Testis (tissue), 2 donors: ENCODE measurements at regions not wholly inside any gene's neighbourhood (a gene's known extent, or its start where the extent isn't known, plus 50 kb on each side); places are given as distances from the start of the nearest gene placed in this dataset.
A peak's percentile ranks its signal among the peaks of the same experiment; 100 is the strongest.
"Not testable (repeated sequence)": the region's sequence is repeated elsewhere in the genome, so short reads cannot be mapped to it uniquely, and the experiment has no call there.

Source experiments
- DNase-seq: peaks from one replicate; pipeline ENCODE4 v3.0.0-alpha.2; 2019
- H3K27ac ChIP-seq, 2 donors: fragments of 200-600 bp; sonication (generic); one replicate each; pipeline ENCODE4 v1.5.1; 2019
- H3K27me3 ChIP-seq: fragments of 200-600 bp; sonication (generic); one replicate; pipeline ENCODE4 v1.5.1; 2019
- H3K36me3 ChIP-seq: fragments of 200-600 bp; sonication (generic); one replicate; pipeline ENCODE4 v1.5.1; 2017; ENCODE audit warnings: low read depth; ENCODE audit errors: missing control alignments
- H3K4me1 ChIP-seq: fragments of 200-600 bp; sonication (generic); one replicate; pipeline ENCODE4 v1.5.1; 2019
- H3K4me3 ChIP-seq, 2 donors: fragments of 200-600 bp; sonication (generic); one replicate each; pipeline ENCODE4 v1.5.1; 2017 to 2019
- H3K9me3 ChIP-seq: fragments of 200-600 bp; sonication (generic); one replicate; pipeline ENCODE4 v1.5.1; 2017
- POLR2A ChIP-seq: fragments of 450-650 bp; IDR thresholded peaks from one replicate; pipeline ENCODE4 v1.6.1; 2017; ENCODE audit warnings: antibody characterized with exemption, mild to moderate bottlenecking, moderate library complexity
- WGBS, 2 donors: methylation state at CpG; one replicate each; pipeline ENCODE4 v1.1.5; 2018; 5-methylcytosine and 5-hydroxymethylcytosine counted together
- intact Hi-C: fragments of 100-400 bp; cut with DNase I; formaldehyde crosslinking; loops from one replicate; pipeline ENCODE4 v1.15.1; 2023; ENCODE audit warnings: low total_unique reads
- TF ChIP-seq, protein P1 (sequence below), 3 experiments: fragments of 450-650 bp in 2 of 3; fragments of 200-600 bp in 1 of 3; sonication (generic) in 1 of 3; IDR thresholded peaks; one replicate each; pipeline ENCODE4 v1.5.1; 2016 to 2019; ENCODE audit warnings: antibody characterized with exemption in 3 of 3, mild to moderate bottlenecking in 2 of 3, moderate library complexity in 1 of 3

DNA sequence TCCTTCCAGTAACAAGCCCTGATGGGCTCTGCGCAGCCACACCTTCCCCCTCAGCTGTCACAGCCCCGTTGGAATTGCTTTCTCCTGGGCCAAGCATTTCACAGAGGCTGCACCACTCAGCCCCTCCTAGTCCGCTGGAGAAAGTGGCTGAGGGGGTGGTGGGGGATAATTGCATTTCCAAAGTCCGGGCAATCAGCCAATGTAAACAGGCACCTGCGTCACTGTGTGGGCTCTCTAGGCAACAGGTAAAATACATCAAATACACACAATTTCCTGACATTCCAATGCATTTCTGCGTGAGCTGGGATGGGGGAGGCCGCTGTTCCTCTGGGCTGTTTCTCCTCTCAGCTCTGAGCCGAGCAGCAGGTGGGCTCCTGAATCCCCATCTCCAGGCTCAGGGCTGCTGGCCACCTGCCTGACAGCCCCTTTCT is 281.1 kb downstream of the ADGRD1 start:
- 73% methylated on average over 2 of the region's 8 CpGs; no CpG with 5 or more reads in 1 of the 2 donors for WGBS, 2 donors
- intact Hi-C loops, DNase-seq, H3K4me1 ChIP-seq, H3K27ac ChIP-seq, H3K27me3 ChIP-seq, H3K9me3 ChIP-seq, H3K36me3 ChIP-seq, H3K4me3 ChIP-seq: not testable (repeated sequence)

GRCh38 chr12:131235871-131236271 is 282.2 kb downstream of the ADGRD1 start:
- Histone ChIP-seq H3K36me3 (no peaks in the 10 kb centered on the region), H3K4me1 (no peaks in the 10 kb centered on the region), H3K27ac (no peak overlapping the region), H3K4me3 (no peak overlapping the region), H3K9me3 (no peaks in the 10 kb centered on the region), H3K27me3 (no peaks in the 10 kb centered on the region)
- TF ChIP-seq POLR2A, result no peak
- TF ChIP-seq, protein P1, sequence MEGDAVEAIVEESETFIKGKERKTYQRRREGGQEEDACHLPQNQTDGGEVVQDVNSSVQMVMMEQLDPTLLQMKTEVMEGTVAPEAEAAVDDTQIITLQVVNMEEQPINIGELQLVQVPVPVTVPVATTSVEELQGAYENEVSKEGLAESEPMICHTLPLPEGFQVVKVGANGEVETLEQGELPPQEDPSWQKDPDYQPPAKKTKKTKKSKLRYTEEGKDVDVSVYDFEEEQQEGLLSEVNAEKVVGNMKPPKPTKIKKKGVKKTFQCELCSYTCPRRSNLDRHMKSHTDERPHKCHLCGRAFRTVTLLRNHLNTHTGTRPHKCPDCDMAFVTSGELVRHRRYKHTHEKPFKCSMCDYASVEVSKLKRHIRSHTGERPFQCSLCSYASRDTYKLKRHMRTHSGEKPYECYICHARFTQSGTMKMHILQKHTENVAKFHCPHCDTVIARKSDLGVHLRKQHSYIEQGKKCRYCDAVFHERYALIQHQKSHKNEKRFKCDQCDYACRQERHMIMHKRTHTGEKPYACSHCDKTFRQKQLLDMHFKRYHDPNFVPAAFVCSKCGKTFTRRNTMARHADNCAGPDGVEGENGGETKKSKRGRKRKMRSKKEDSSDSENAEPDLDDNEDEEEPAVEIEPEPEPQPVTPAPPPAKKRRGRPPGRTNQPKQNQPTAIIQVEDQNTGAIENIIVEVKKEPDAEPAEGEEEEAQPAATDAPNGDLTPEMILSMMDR (IDR thresholded peaks at IDR 0.05), result no peak
- 86 to 94% methylated on average over 6 to 12 of the region's 12 CpGs for WGBS, 2 donors
- intact Hi-C loops, result no loop called here
- DNase-seq, result no peak

DNA sequence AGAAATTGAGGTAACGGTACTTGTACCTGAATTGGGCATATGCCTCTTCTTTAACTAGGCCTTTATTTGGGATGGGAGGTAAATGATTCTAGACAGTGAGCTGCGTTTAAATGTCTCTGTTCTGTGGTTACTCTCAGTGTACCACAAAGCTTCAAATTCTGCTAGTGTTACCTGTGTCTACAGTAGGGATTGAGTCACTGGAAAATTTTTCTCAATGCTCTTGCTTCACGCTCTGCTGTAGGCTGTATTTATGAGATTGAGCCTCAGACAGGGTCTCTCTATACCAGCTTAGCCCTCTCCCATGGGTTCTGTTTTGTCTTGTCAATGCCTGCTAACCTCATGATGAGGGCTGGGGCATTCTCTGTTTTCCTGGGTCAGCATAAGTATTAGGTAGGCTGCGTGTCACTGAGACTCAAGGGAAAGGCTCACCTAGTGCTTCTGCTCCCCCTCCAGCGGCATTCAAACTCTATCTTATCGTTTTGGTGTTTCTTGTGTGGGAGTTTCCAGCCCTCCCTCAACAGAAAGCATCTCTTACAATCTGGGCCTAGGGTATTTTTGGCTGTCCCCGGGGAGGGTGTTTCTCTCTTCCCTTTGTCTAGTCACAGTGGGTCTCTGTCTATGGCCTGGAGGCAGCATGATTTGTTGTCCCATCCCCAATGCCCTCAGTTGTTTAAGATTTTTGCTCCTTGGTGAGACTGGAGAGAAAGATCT is 285.8 kb downstream of the ADGRD1 start:
- H3K36me3 ChIP-seq, result no peaks in the 10 kb centered on the region
- TF ChIP-seq POLR2A, result no peak
- TF ChIP-seq, protein P1 (IDR thresholded peaks at IDR 0.05), result no peak
- intact Hi-C loops, result no loop called here
- DNase-seq, result no peak
- no peak overlapping the region for H3K27ac ChIP-seq
- H3K9me3 ChIP-seq, result no peaks in the 10 kb centered on the region
- H3K27me3 ChIP-seq, result no peaks in the 10 kb centered on the region
- no peaks in the 10 kb centered on the region for H3K4me1 ChIP-seq
- 76 to 88% methylated on average over 7 of the region's 7 CpGs for WGBS, 2 donors
- H3K4me3 ChIP-seq, result no peak overlapping the region

DNA sequence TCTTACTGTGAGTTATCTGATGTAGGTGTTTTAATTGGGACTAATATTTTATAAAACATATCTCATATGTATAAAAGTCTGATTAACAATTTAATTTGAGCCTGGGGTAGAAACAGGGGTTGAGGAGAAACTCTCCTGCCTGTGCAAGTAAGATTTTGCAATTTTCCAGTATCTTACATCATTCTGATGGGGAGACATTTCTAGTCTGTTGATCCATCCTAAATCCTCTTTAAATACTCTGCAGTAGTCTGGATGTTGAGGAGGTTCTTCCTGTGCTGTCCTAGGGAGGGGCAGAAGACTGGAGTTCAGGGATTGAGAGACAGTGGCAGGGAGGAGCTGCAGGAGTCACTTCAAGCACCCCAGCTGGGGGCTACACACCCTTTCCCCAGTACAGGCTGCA is 287.8 kb downstream of the ADGRD1 start:
- H3K4me3 ChIP-seq, result no peak overlapping the region
- no peak overlapping the region for H3K27ac ChIP-seq
- no peaks in the 10 kb centered on the region for H3K27me3 ChIP-seq
- DNase-seq, result no peak
- no peaks in the 10 kb centered on the region for H3K4me1 ChIP-seq
- H3K36me3 ChIP-seq, result no peaks in the 10 kb centered on the region
- no peaks in the 10 kb centered on the region for H3K9me3 ChIP-seq
- TF ChIP-seq, protein P1 (IDR thresholded peaks at IDR 0.05), result no peak
- TF ChIP-seq POLR2A, result no peak
- intact Hi-C loops, result no loop called here

GRCh38 chr12:131242741-131243496 is 289.2 kb downstream of the ADGRD1 start:
- TF ChIP-seq, protein P1 (IDR thresholded peaks at IDR 0.05), result no peak
- no peak for TF ChIP-seq POLR2A
- no peaks in the 10 kb centered on the region for H3K4me1 ChIP-seq
- intact Hi-C loops, result no loop called here
- peak; percentile 86 for DNase-seq
- H3K27ac ChIP-seq, result no peak overlapping the region
- H3K36me3 ChIP-seq, result no peaks in the 10 kb centered on the region
- H3K9me3 ChIP-seq, result no peaks in the 10 kb centered on the region
- no peak overlapping the region for H3K4me3 ChIP-seq
- WGBS, 2 donors, result 77 to 83% methylated on average over 5 of the region's 5 CpGs
- H3K27me3 ChIP-seq, result no peaks in the 10 kb centered on the region

DNA sequence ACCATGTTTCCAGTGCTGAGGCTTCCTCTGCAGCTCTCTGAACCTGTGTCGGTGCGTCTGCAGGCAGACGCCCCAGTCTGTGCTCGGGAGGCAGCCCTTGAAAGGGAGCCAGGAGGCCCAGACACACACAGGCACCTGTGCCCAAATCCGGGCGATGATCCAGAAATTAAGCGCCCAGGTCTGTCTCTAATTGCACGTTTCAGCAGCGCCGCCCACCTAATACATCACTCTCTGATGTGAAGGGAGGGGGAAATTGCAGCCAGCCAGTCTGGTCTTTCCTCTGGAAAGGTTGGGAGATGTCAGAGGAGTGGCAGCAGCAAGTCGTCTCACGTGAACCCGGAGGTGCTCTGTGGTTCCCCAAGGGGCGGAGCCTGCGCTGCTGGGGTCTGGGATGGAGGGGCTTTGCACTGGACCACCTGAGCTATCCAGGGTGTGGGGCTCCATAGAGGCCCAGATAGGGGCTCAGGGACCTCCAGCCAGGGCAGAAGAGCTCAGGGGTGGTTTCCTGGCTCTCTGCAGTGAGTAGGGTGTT is 290.5 kb downstream of the ADGRD1 start:
- H3K4me3 ChIP-seq, H3K9me3 ChIP-seq, H3K27me3 ChIP-seq, intact Hi-C loops, DNase-seq, H3K27ac ChIP-seq, H3K36me3 ChIP-seq, H3K4me1 ChIP-seq: not testable (repeated sequence)
- WGBS, 2 donors, result 49% methylated on average over 9 of the region's 15 CpGs; no CpG with 5 or more reads in 1 of the 2 donors

GRCh38 chr12:131245161-131245560 is 291.5 kb downstream of the ADGRD1 start:
- H3K4me3 ChIP-seq, H3K27me3 ChIP-seq, DNase-seq, H3K4me1 ChIP-seq, intact Hi-C loops, H3K27ac ChIP-seq, H3K9me3 ChIP-seq, H3K36me3 ChIP-seq: not testable (repeated sequence)
- WGBS, 2 donors, result 83 to 87% methylated on average over 5 to 7 of the region's 8 CpGs
